Epithelial cell of prostate (primary cell): ENCODE measurements at regions not wholly inside any gene's neighbourhood (a gene's known extent, or its start where the extent isn't known, plus 50 kb on each side); places are given as distances from the start of the nearest gene placed in this dataset.

ENCODE experiments used
- DNase-seq: peaks from one replicate; pipeline ENCODE4 v3.0.0-alpha.2; 2011; ENCODE audit warnings: low read depth, low spot score
- H3K27ac ChIP-seq: fragments of 450-650 bp; 2 replicates; pipeline ENCODE4 v1.5.1; 2017; ENCODE audit warnings: mild to moderate bottlenecking

DNA sequence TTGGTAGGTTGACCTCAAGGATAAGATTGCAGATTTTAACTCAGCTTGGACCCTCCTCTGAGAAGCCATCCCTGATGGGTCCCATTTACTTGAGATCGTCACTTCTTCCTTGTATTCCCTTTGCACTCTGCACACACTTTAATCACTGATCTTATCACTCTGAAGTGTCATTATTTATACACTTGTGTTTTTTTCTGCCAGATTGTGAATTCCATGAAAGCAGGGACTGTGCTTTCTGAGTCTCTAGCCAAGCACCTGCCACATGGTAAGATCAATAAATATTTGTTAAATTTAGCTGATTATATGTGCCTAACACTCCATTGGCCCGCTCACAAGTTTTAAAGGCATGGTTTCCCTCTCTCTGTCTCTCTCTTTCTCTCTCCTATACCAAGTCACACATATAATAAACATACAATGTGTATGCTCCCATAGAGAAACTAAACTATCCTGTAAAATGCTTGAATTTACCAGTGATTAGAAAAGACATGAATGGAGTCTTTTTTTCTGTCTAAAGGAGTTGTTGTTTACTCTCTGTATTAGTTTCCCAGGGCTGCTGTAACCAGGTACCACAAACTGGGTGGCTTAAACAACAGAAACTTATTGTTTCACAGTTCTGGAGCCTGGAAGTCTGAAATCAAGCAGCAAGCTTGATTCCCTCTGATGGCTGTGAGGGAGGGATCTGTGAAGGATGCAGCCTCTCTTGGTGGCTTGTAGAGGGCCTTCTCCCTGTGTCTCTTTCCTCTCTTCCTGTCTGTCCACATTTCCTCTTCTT is 105.2 kb upstream of the GADD45A start:
- no peak for DNase-seq
- H3K27ac ChIP-seq, result no peak overlapping the region

DNA sequence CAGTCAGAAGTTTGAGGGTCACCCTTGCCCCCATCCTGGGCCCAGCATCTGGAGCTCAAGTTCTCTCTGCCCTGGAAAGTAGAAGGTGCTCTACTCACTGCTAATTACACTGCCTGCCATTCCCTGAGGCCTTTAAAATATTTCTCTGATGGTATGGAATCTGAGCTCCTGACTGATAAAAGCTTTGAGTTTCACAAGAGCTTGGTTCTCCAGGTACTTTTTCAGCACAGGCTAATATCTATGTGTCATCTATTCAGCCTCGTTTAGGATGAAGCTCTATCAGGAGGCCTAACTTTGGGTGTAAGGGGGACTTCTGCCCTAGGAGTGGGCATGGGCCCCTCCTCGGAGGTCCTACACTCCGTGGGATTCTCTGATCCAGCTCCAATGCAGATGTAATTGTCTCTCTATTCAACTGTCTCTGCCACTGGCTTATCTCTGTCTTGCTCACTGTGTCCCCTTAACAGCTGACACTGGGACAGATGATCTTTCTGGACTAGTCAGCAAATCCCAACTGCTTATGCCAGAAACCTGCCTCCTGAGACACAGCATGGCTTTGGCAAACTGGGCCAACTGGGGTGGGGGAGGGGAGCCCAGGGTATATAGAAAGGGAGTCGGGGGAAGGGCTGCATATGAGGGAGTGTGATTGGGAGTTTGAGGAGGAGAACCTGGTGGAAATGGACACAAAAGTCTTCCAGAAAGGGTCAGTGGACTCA is 104.2 kb upstream of the GADD45A start:
- no peak for DNase-seq
- H3K27ac ChIP-seq, result no peak overlapping the region

GRCh38 chr1:67582625-67583461 is 102.2 kb upstream of the GADD45A start:
- no peak for DNase-seq
- no peak overlapping the region for H3K27ac ChIP-seq

GRCh38 chr1:67583462-67583950 is 101.5 kb upstream of the GADD45A start:
- DNase-seq, result no peak
- H3K27ac ChIP-seq, result no peak overlapping the region

GRCh38 chr1:67584938-67585337 is 100.1 kb upstream of the GADD45A start:
- no peak for DNase-seq
- no peak overlapping the region for H3K27ac ChIP-seq

GRCh38 chr1:67586596-67586995 is 98.4 kb upstream of the GADD45A start:
- DNase-seq, result no peak
- no peak overlapping the region for H3K27ac ChIP-seq

GRCh38 chr1:67588178-67588855 is 96.7 kb upstream of the GADD45A start:
- no peak overlapping the region for H3K27ac ChIP-seq
- DNase-seq, result no peak

DNA sequence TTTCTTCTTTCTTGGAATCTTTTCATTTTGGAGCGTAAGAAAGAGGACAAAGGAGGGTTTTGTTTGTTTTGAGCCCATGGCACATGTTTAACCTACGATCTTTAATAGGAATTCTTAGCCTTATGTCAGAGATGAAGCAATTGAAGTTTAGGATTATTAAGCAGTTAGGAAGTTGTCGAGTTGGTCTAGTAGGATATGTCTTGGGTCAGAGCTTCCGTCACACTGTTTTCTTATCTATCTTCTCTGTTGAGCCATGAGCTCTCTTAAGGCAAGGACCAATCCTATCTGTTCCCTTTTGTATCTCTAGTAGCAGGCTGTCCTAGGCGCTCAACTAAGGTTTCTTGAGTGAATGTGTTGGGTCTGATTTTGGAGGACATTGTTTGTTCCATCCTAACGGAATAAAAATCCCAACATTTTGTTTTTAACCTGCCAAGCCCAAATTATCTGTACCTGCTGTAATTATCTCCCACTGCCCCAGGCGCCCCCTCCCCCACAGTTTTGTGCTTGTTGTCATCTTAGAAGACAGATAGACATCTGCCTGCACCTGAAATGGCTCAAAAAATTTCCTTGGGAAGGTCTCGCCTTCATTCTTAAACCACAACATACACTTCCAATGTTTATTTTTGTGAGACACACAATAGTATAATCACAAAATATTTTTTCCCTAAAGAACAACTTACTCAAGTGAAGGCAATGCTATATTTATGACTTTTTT is 95.3 kb upstream of the GADD45A start:
- no peak overlapping the region for H3K27ac ChIP-seq
- no peak for DNase-seq

- no peak overlapping the region for H3K27ac ChIP-seq
- DNase-seq, result no peak
These were observed 94.7 kb upstream of the GADD45A start for GRCh38 chr1:67590329-67590728.

DNA sequence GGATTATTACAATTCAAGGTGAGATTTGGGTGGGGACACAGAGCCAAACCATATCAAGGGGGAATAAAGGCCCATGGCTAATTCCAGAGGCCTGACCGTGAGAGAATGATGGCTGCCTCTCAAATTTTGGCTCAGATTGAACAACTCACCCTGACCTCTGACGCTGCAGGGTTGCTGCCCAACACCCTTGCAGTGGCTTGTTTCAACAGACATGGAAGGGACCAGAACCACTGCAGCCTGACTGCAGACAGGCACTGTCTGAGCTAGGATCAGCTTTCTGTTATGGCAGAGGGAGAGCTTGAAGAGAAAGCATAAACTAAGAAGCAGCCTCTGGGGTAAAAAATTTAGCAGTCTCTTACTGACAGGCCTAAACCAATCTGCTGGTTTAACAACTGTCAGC is 90.2 kb upstream of the GADD45A start:
- no peak overlapping the region for H3K27ac ChIP-seq

DNA sequence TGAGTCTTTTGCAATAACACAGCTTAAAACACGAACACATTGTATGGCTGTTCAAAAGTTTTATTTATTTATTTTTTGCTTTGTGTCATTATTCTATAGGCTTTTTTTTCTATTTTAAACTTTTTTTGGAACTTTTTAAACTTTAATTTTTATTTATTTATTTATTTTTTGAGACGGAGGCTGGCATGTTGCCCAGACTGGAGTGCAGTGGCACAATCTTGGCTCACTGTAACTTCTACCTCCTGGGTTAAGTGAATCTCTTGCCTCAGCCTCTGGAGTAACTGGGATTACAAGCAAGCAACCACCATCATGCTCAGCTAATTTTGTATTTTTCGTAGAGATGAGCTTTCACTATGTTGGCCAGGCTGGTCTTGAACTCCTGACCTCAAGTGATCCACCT is 88.3 kb upstream of the GADD45A start:
- no peak for DNase-seq
- H3K27ac ChIP-seq, result no peak overlapping the region

More for the DNA sequence above, 90.2 kb upstream of the GADD45A start:
- DNase-seq, result no peak

DNA sequence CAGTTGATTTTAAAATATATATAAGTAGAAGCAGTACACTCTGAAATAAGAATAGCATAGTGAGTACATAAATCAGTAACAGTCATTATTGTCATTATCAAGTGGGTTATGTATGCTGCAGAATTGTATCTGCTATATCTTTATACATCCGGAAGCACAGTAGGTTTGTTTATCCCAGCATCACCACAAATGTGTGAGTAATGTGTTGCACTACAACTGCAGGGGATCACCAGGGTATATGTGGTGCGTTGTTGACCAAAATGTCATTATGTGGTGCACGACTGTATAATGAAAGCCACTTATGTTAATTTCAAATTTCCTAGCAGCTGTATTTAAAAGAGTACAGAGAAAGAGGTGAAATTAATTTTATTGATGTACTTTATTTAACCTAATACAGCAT is 87.7 kb upstream of the GADD45A start:
- DNase-seq, result no peak
- no peak overlapping the region for H3K27ac ChIP-seq

DNA sequence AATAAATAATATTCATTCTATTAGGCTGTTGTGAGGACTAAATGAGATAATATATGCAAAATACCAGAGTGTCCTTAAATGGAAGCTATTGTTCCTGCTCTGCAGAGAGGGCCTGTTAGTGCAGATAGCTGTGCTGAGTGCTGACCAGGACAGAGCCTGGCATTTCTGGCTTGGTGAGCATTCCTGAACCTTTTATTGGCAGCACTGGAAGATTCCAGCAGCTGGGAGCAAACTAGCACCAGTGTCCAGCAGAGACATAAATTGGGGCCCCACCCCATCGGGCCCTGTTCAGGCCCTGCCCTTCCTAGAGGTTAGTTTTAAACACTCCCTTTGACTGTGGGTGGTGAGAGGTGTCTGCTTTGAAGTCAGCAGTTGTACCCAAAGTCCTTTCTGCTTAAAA is 85.9 kb upstream of the GADD45A start:
- DNase-seq, result no peak
- H3K27ac ChIP-seq, result no peak overlapping the region

GRCh38 chr1:67601539-67601938 is 83.5 kb upstream of the GADD45A start:
- no peak overlapping the region for H3K27ac ChIP-seq
- no peak for DNase-seq

DNA sequence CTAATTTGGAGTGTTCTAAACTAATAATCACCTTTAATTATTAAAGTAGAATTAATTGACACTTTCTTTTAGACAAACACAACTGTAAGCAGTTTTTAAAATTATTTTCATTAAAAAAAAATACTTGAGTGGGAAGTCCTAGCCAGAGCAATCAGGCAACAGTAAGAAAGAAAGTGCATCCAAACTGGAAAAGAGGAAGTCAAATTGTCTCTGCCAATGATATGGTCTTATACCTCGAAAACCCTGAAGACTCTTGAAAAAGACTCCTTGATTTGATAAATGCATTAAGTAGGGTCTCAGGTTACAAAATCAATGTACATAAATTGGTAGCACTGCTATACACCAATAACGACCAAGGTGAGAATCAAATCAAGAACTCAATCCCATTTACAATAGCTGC is 83.0 kb upstream of the GADD45A start:
- H3K27ac ChIP-seq, result no peak overlapping the region
- DNase-seq, result no peak

GRCh38 chr1:67604778-67605177 is 80.2 kb upstream of the GADD45A start:
- no peak for DNase-seq
- H3K27ac ChIP-seq, result no peak overlapping the region

DNA sequence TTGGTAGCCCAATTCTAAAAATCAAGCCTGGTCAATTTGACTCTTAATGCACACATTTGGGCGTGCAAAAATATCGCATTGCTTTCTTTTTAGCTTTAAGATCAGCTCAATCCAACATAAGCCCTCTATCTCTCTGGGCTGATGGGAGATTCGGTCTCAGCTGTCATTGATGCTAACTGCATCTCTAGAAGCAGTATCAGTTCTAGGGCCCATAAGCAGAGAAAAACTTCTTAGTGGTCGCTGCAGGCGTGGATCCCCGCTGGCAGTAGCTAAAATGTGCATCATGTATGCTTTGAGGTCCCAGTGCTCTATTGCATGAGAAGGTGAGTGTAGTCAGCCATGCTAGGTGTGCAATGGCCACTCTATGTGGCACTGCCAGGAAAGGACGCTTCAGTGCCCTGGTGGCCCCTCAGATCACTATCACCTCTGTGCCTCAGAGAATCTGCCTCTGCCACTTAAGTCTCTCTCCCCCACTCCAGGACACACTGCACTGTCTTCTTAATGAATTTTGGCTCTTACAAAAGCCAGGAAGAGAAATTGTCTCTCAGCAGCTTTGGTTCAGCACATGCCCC is 79.7 kb upstream of the GADD45A start:
- H3K27ac ChIP-seq, result no peak overlapping the region
- DNase-seq, result no peak

DNA sequence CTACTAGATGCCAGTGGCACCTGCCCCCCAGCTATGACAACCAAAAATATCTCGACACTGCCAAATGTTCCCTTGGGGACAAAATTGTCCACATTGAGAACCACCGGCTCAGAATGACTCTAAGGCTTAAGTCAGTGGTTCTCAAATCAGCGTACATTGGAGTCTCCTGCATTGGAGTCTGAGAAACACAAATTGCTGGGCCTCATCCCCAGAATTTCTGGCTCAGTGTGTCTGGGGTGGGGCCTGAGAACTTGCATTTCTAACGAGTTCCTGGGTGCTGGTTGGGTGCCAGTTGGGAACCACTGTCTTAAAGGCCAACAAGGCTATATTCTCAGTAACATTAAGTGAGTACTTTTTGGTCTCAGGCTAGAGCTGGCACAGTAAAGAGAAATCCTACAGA is 77.7 kb upstream of the GADD45A start:
- DNase-seq, result no peak
- no peak overlapping the region for H3K27ac ChIP-seq

GRCh38 chr1:67607699-67608098 is 77.3 kb upstream of the GADD45A start:
- H3K27ac ChIP-seq, result no peak overlapping the region
- no peak for DNase-seq
